Brain microvascular endothelial cell (primary cell): ENCODE measurements at regions not wholly inside any gene's neighbourhood (a gene's known extent, or its start where the extent isn't known, plus 50 kb on each side); places are given as distances from the start of the nearest gene placed in this dataset.

ENCODE experiments used
- DNase-seq: peaks from one replicate; pipeline ENCODE4 v3.0.0-alpha.2; 2020
- H3K27ac ChIP-seq: fragments of 250-450 bp; sonication (Bioruptor Pico); 2 replicates; pipeline ENCODE4 v1.5.1; 2020; ENCODE audit warnings: mild to moderate bottlenecking, moderate library complexity
- H3K27me3 ChIP-seq: fragments of 250-450 bp; sonication (Bioruptor Pico); replicated peaks from 2 replicates; pipeline ENCODE4 v1.5.1; 2020; ENCODE audit warnings: mild to moderate bottlenecking
- H3K36me3 ChIP-seq: fragments of 250-450 bp; sonication (Bioruptor Pico); replicated peaks from 2 replicates; pipeline ENCODE4 v1.5.1; 2020; ENCODE audit warnings: mild to moderate bottlenecking
- H3K4me3 ChIP-seq: 2 replicates; pipeline ENCODE4 v1.5.1; 2011; ENCODE audit warnings: low read depth, mild to moderate bottlenecking, control low read depth, low read length, moderate library complexity
- in situ Hi-C: cut with HindIII; loops from 2 replicates; pipeline ENCODE4 v1.10.0; 2017; ENCODE audit warnings: low sequenced_read_pairs, low pct_ligation_motif_present
- TF ChIP-seq, protein P1 (sequence below): IDR thresholded peaks from 2 replicates; pipeline ENCODE4 v1.5.1; 2011; ENCODE audit warnings: low read depth, mild to moderate bottlenecking, moderate library complexity, low read length, control low read depth, inconsistent platforms; ENCODE audit errors: missing control alignments

DNA sequence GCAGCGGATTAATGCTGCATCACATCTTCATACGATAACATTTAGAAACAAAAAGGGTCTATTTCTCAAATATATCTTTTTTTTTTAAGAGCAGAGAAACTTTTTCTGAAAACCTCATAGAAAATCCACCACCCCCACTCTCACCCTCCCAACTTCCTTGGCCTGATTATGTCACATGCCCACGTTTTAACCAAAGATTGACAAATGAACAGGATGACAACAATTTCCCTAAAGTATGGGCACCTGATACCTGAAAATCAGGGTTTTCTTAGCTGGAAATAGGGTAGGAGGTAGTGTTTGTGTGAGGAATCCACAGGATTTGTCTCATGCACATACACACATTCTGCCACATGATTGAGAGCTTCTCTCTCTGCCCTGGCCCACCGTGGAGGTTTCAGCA lies 74.7 kb upstream of the MDM1 start:
- Histone ChIP-seq H3K36me3 (no peaks in the 10 kb centered on the region), H3K27me3 (no peaks in the 10 kb centered on the region), H3K4me3 (no peak overlapping the region), H3K27ac (no peak overlapping the region)
- DNase-seq: no peak
- TF ChIP-seq, protein P1, sequence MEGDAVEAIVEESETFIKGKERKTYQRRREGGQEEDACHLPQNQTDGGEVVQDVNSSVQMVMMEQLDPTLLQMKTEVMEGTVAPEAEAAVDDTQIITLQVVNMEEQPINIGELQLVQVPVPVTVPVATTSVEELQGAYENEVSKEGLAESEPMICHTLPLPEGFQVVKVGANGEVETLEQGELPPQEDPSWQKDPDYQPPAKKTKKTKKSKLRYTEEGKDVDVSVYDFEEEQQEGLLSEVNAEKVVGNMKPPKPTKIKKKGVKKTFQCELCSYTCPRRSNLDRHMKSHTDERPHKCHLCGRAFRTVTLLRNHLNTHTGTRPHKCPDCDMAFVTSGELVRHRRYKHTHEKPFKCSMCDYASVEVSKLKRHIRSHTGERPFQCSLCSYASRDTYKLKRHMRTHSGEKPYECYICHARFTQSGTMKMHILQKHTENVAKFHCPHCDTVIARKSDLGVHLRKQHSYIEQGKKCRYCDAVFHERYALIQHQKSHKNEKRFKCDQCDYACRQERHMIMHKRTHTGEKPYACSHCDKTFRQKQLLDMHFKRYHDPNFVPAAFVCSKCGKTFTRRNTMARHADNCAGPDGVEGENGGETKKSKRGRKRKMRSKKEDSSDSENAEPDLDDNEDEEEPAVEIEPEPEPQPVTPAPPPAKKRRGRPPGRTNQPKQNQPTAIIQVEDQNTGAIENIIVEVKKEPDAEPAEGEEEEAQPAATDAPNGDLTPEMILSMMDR: no peak
- in situ Hi-C loops: no loop called here

DNA sequence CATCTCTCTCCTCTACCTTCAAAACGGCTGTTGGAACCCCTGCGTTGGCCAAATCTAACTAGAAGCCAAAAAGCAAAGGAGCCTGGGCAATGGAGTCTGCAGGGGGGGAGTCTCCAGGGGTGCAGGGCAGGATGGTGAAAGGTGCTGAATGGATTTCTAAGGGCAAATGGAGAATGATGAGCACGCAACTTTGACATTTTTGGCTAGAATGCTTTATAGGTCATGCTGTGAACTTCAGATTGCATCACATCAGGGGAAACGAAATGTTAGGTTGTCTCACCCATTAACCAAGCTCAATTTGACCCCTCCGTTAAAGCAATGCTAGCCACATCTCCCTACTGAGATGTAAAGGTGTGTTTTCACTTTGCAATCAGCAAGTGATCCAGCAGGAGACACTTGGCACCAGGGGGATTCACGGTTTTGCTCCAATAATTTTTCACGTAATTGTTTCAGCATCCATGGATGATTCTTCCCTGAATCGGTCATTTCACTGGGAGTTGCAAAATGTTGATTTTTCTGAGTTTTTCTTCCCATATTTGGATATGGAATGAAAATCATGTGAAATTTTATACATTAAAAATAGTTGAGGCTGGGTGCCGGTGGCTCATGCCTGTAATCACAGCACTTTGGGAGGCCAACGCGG lies 78.0 kb upstream of the MDM1 start:
- TF ChIP-seq, protein P1: no peak
- no peak overlapping the region for H3K4me3 ChIP-seq
- no peak for DNase-seq
- no peak overlapping the region for H3K27ac ChIP-seq
- no peaks in the 10 kb centered on the region for H3K36me3 ChIP-seq
- H3K27me3 ChIP-seq: no peaks in the 10 kb centered on the region
- in situ Hi-C loops: no loop called here

DNA sequence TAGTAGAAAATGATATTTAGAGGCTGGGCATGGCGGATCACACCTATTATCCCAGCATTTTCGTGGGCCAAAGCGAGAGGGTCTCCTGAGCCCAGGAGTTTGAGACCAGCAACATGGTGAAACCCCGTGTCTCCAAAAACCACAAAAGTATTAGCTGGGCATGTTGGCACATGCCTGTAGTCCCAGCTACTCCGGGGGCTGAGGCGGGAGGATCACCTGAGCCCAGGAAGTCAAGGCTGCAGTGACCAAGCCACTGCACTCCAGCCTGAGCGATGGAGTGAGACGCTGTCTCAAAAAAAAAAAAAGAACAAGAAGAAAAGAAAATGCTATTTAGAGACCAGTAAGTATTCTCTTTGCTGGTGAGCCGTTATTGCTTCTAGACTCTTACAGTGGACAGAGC lies 79.2 kb upstream of the MDM1 start:
- no peak overlapping the region for H3K27ac ChIP-seq
- H3K27me3 ChIP-seq: no peaks in the 10 kb centered on the region
- H3K4me3 ChIP-seq: no peak overlapping the region
- no peak for DNase-seq
- TF ChIP-seq, protein P1: no peak
- H3K36me3 ChIP-seq: no peaks in the 10 kb centered on the region
- in situ Hi-C loops: no loop called here

DNA sequence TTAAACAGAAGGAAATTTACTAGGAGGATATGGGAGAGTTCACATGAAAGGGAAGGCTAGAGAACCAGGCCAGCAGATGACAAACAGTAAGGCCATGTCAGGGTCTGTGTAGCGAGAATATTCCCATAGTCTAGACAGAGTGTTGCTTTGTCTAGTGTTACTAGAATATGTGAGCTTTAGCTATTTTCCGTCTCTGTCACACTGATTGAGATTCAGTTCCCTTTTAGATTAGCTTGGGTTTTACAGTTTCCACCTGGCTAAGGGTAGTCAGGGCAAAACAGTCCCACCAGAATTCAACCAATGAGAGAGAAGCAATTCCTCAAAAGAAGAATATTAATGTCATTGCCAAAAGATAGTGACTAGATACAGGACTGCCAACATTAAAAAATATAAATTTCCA lies 82.8 kb upstream of the MDM1 start:
- TF ChIP-seq, protein P1: no peak

DNA sequence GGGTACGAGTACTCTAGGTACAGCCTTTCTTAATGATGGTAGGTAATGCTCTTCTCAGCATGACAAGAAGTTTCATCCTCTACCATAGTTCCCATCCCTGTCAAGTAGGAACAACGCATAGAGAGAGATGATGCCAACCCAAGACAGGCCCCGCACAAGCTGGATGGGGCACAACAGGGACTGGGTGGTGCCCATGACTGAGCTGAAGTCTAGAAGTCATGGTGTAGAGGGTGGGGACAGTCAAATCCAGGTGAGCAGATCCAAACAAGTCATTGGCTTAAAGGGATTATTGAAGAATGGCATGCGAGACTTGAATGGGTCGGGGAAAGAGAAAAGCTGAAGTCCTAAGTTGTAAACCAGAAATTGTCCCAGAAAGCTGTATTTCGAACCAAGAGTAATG lies 84.2 kb upstream of the MDM1 start:
- TF ChIP-seq, protein P1: no peak
- in situ Hi-C loops: no loop called here
- H3K27ac ChIP-seq: no peak overlapping the region

More for the DNA sequence above, 82.8 kb upstream of the MDM1 start:
- H3K4me3 ChIP-seq: no peak overlapping the region
- no peaks in the 10 kb centered on the region for H3K27me3 ChIP-seq
- no peaks in the 10 kb centered on the region for H3K36me3 ChIP-seq
- in situ Hi-C loops: no loop called here
- DNase-seq: no peak
- H3K27ac ChIP-seq: no peak overlapping the region

DNA sequence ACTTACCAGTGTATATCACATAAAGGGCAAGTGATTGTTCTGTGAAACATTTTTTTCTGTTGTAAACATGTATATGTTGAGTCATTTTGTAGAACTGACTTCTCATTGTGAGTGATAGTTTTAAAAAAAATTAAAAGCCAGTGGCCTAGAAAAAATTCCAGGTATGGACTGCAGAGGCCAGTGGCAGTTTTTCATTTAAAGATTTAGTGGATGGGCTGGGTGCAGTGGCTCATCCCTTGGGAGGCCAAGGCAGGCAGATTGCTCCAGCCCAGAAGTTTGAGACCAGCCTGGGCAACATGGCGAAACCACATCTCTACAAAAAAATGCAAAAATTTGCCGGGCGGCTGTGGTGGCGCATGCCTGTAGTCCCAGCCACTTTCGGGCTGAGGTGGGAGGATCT lies 84.7 kb upstream of the MDM1 start:
- H3K27ac ChIP-seq: no peak overlapping the region
- in situ Hi-C loops: no loop called here
- TF ChIP-seq, protein P1: no peak
- no peak overlapping the region for H3K4me3 ChIP-seq
- no peaks in the 10 kb centered on the region for H3K27me3 ChIP-seq
- no peak for DNase-seq
- no peaks in the 10 kb centered on the region for H3K36me3 ChIP-seq

More for the DNA sequence above, 84.2 kb upstream of the MDM1 start:
- Histone ChIP-seq H3K4me3 (no peak overlapping the region), H3K27me3 (no peaks in the 10 kb centered on the region), H3K36me3 (no peaks in the 10 kb centered on the region)
- DNase-seq: no peak
